AG08396 (cell line): ENCODE measurements at regions not wholly inside any gene's neighbourhood (a gene's known extent, or its start where the extent isn't known, plus 50 kb on each side); places are given as distances from the start of the nearest gene placed in this dataset.

Experiments used
- DNase-seq: peaks from one replicate; pipeline ENCODE4 v3.0.0; 2012; ENCODE audit warnings: low spot score, mixed read lengths

- no peak for DNase-seq
These were observed 435.6 kb downstream of the GPM6A start for GRCh38 chr4:175376287-175376977.

- no peak for DNase-seq
These were observed 434.9 kb downstream of the GPM6A start for GRCh38 chr4:175377203-175377602.

- DNase-seq = no peak
These were observed 433.7 kb downstream of the GPM6A start for GRCh38 chr4:175378372-175378771.

- no peak for DNase-seq
These were observed 431.2 kb downstream of the GPM6A start for GRCh38 chr4:175380841-175381240.

- no peak for DNase-seq
These were observed 426.3 kb downstream of the GPM6A start for GRCh38 chr4:175385797-175386196.

- DNase-seq = no peak
These were observed 425.1 kb downstream of the GPM6A start for GRCh38 chr4:175386776-175387507.

GRCh38 chr4:175394208-175394607, 417.9 kb downstream of the GPM6A start:
- no peak for DNase-seq

GRCh38 chr4:175405961-175406360, 406.1 kb downstream of the GPM6A start:
- no peak for DNase-seq

GRCh38 chr4:175407926-175408325, 404.1 kb downstream of the GPM6A start:
- no peak for DNase-seq

- DNase-seq = no peak
These were observed 400.8 kb downstream of the GPM6A start for GRCh38 chr4:175411251-175411650.

- no peak for DNase-seq
These were observed 399.9 kb downstream of the GPM6A start for GRCh38 chr4:175412161-175412560.

GRCh38 chr4:175412746-175413145, 399.3 kb downstream of the GPM6A start:
- no peak for DNase-seq

GRCh38 chr4:175413561-175413960, 398.5 kb downstream of the GPM6A start:
- no peak for DNase-seq

GRCh38 chr4:175414602-175415001, 397.5 kb downstream of the GPM6A start:
- no peak for DNase-seq

- no peak for DNase-seq
These were observed 393.5 kb downstream of the GPM6A start for GRCh38 chr4:175418516-175418915.

- DNase-seq = peak; percentile 51
These were observed 392.8 kb downstream of the GPM6A start for GRCh38 chr4:175419236-175419718.

GRCh38 chr4:175421506-175421905, 390.6 kb downstream of the GPM6A start:
- DNase-seq = peak; percentile 28

- peak; percentile 35 for DNase-seq
These were observed 389.7 kb downstream of the GPM6A start for GRCh38 chr4:175422331-175422730.

- DNase-seq = no peak
These were observed 388.0 kb downstream of the GPM6A start for GRCh38 chr4:175424111-175424510.

- DNase-seq = no peak
These were observed 384.3 kb downstream of the GPM6A start for GRCh38 chr4:175427751-175428150.

- no peak for DNase-seq
These were observed 380.4 kb downstream of the GPM6A start for GRCh38 chr4:175431694-175432093.

- DNase-seq = no peak
These were observed 376.7 kb downstream of the GPM6A start for GRCh38 chr4:175435381-175435783.

- DNase-seq = no peak
These were observed 375.9 kb downstream of the GPM6A start for GRCh38 chr4:175436196-175436595.

GRCh38 chr4:175440786-175441185, 371.3 kb downstream of the GPM6A start:
- no peak for DNase-seq
